Embryonic facial prominence (tissue), 1 donor: ENCODE measurements at regions not wholly inside any gene's neighbourhood (a gene's known extent, or its start where the extent isn't known, plus 50 kb on each side); places are given as distances from the start of the nearest gene placed in this dataset.
"Not testable (repeated sequence)": the region's sequence is repeated elsewhere in the genome, so short reads cannot be mapped to it uniquely, and the experiment has no call there.

Experiments used
- DNase-seq: peaks from one replicate; pipeline ENCODE4 v3.0.0-alpha.2; 2016; ENCODE audit errors: extremely low spot score

- DNase-seq: no peak
Measured at GRCh38 chr12:116360579-116361413, 83.3 kb upstream of the MED13L start.

- DNase-seq: no peak
Measured at GRCh38 chr12:116361414-116362223, 84.1 kb upstream of the MED13L start.

GRCh38 chr12:116365114-116365513, 87.6 kb upstream of the MED13L start:
- no peak for DNase-seq

GRCh38 chr12:116365606-116366455, 88.3 kb upstream of the MED13L start:
- no peak for DNase-seq

GRCh38 chr12:116366456-116366776, 88.9 kb upstream of the MED13L start:
- DNase-seq: no peak

GRCh38 chr12:116366824-116367223, 89.3 kb upstream of the MED13L start:
- DNase-seq: no peak

- DNase-seq: no peak
Measured at GRCh38 chr12:116368196-116369194, 91.0 kb upstream of the MED13L start.

GRCh38 chr12:116370004-116370404, 92.5 kb upstream of the MED13L start:
- DNase-seq: no peak

- DNase-seq: no peak
Measured at GRCh38 chr12:116370886-116371580, 93.5 kb upstream of the MED13L start.

GRCh38 chr12:116372815-116373214, 95.3 kb upstream of the MED13L start:
- DNase-seq: no peak

- DNase-seq: no peak
Measured at GRCh38 chr12:116373572-116374206, 96.2 kb upstream of the MED13L start.

- DNase-seq: no peak
Measured at GRCh38 chr12:116374207-116374606, 96.7 kb upstream of the MED13L start.

- DNase-seq: no peak
Measured at GRCh38 chr12:116375278-116375842, 97.9 kb upstream of the MED13L start.

- no peak for DNase-seq
Measured at GRCh38 chr12:116376354-116377193, 99.1 kb upstream of the MED13L start.

- DNase-seq: not testable (repeated sequence)
Measured at GRCh38 chr12:116377194-116377571, 99.7 kb upstream of the MED13L start.

GRCh38 chr12:116378002-116378401, 100.5 kb upstream of the MED13L start:
- DNase-seq: no peak

- DNase-seq: no peak
Measured at GRCh38 chr12:116380108-116380507, 102.6 kb upstream of the MED13L start.

GRCh38 chr12:116380740-116381139, 103.2 kb upstream of the MED13L start:
- not testable (repeated sequence) for DNase-seq
